ENCODE measurements at regions not wholly inside any gene's neighbourhood (a gene's known extent, or its start where the extent isn't known, plus 50 kb on each side); places are given as distances from the start of the nearest gene placed in this dataset.
A peak's percentile ranks its signal among the peaks of the same experiment; 100 is the strongest.

DNA sequence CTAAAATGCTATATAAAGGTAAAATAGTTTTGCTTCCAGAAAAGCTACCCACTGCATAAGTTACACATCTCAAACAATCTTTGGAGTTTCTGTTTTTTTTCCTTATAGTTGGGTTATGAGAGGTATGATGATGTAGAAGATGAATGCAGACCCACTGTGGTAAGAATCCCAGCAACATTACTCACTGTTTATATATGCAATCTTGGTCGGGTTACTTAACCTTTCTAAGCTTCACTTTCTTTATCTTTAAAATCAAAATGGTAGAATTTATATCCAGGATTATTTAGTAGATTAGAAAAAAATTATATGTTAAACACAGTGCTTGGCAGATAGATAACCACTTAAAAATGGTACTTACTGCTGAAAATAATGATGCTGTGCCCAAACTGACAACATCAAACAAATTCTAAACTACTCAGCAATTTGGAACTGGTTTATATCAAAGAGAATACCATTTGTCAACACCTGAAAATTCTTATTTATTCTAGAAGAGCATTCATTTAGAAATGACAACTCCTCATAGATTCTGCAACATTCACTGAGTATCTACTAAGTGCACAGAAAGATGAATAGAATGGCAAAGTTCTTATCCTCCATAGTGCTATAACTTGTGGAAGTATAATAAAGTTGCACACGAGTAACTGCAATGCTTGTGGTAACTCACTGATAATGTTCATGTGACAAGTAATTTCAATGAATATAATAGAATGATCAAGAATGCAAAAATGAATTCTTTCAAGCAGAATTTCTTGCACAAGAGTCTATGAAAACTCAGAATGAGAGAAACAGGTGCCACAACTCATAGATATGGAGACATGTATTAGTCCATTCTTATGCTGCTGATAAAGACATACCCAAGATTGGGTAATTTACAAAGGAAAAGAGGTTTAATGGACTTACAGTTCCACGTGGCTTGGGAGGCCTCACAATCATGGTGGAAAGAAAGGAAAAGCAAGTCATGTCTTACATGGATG lies 129.0 kb upstream of the SLC7A14 start:
- Mint-ChIP-seq H3K27ac (peak overlapping the region; percentile 91), H3K27me3 (ENCODE audit: insufficient read depth) (peaks cover 2% of the 10 kb centered on the region), H3K4me1 (ENCODE audit: low read depth) (peaks cover 98% of the 10 kb centered on the region), H3K4me3 (peak overlapping the region; percentile 55; the same call in 1 of the 2 replicates), H3K36me3 (ENCODE audit: low read depth) (peaks cover 49% of the 10 kb centered on the region), H3K9me3 (peaks cover 16% of the 10 kb centered on the region)
- DNase-seq: peak; percentile 78
- no peak for TF ChIP-seq CTCF (IDR thresholded peaks at IDR 0.05)

- TF ChIP-seq CTCF (IDR thresholded peaks at IDR 0.05): no peak
- H3K4me1 Mint-ChIP-seq (ENCODE audit: low read depth): peaks cover 98% of the 10 kb centered on the region
- peaks cover 51% of the 10 kb centered on the region for H3K36me3 Mint-ChIP-seq (ENCODE audit: low read depth)
- peak; percentile 88 for DNase-seq
- peak overlapping the region; percentile 55; the same call in 1 of the 2 replicates for H3K4me3 Mint-ChIP-seq
- H3K27me3 Mint-ChIP-seq (ENCODE audit: insufficient read depth): peaks cover 2% of the 10 kb centered on the region
- peak overlapping the region; percentile 91 for H3K27ac Mint-ChIP-seq
- H3K9me3 Mint-ChIP-seq: peaks cover 23% of the 10 kb centered on the region
Measured at GRCh38 chr3:170714122-170714521, 128.2 kb upstream of the SLC7A14 start.

GRCh38 chr3:170713653-170714052 lies 127.8 kb upstream of the SLC7A14 start:
- Mint-ChIP-seq H3K36me3 (ENCODE audit: low read depth) (peaks cover 49% of the 10 kb centered on the region), H3K27me3 (ENCODE audit: insufficient read depth) (peaks cover 2% of the 10 kb centered on the region), H3K9me3 (peaks cover 24% of the 10 kb centered on the region), H3K27ac (peak overlapping the region; percentile 91), H3K4me1 (ENCODE audit: low read depth) (peaks cover 99% of the 10 kb centered on the region), H3K4me3 (peak overlapping the region; percentile 55; the same call in 1 of the 2 replicates)
- no peak for DNase-seq
- TF ChIP-seq CTCF (IDR thresholded peaks at IDR 0.05): no peak

DNA sequence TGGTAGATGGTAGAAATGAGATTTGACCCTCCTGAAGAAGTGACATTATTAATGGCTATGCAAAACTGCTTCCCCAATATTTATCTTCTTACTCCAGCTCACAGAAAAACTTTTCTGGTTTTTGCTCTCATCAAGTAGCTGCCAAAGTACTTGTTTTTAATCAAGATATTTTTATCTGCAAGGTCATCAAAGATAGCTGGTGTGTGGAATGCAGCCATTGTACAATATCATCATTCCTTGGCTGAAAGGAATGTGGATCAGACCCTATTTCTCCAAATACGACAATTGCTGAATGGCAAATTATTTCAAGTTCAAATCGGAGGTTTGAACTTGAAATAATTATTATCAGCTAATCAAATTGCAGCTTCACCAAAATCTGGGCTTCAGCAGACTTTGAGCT lies 126.9 kb upstream of the SLC7A14 start:
- Mint-ChIP-seq H3K36me3 (ENCODE audit: low read depth) (peaks cover 45% of the 10 kb centered on the region), H3K27me3 (ENCODE audit: insufficient read depth) (peaks cover 2% of the 10 kb centered on the region), H3K4me1 (ENCODE audit: low read depth) (peaks cover 99% of the 10 kb centered on the region), H3K27ac (peak overlapping the region; percentile 91), H3K9me3 (peaks cover 24% of the 10 kb centered on the region), H3K4me3 (no peak overlapping the region)
- peak; percentile 23; the same call in 1 of the 2 replicates for TF ChIP-seq CTCF (IDR thresholded peaks at IDR 0.05)
- DNase-seq: peak; percentile 13

DNA sequence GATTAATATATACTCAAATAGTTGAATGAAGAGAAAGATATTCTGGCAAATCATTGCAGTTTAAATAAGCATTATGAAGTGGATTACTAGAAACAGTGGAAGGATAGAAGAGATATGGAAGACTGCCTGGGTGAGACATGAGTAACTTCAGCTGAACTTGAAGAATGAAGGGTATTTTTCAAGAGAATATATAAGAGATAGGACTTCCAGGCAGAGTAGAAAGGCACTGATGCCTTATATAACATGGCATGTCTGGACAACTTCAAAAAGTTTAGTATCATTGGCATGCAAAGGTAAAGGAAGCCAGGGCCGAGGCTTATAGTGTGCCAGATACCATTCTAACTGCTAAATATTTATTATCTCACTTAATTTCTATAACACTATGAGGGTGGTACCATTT lies 126.5 kb upstream of the SLC7A14 start:
- DNase-seq: no peak
- H3K27ac Mint-ChIP-seq: peak overlapping the region; percentile 91
- no peak overlapping the region; the same call in 1 of the 2 replicates for H3K4me3 Mint-ChIP-seq
- peaks cover 45% of the 10 kb centered on the region for H3K36me3 Mint-ChIP-seq (ENCODE audit: low read depth)
- H3K4me1 Mint-ChIP-seq (ENCODE audit: low read depth): peaks cover 99% of the 10 kb centered on the region
- TF ChIP-seq CTCF (IDR thresholded peaks at IDR 0.05): no peak
- H3K9me3 Mint-ChIP-seq: peaks cover 24% of the 10 kb centered on the region
- peaks cover 2% of the 10 kb centered on the region for H3K27me3 Mint-ChIP-seq (ENCODE audit: insufficient read depth)

Measured in HFFc6 (cell line).